GM12891 (cell line): ENCODE measurements at regions not wholly inside any gene's neighbourhood (a gene's known extent, or its start where the extent isn't known, plus 50 kb on each side); places are given as distances from the start of the nearest gene placed in this dataset.

Experiments used
- PAX5 ChIP-seq: IDR thresholded peaks from 2 replicates; pipeline ENCODE4 v1.6.1; 2011; ENCODE audit warnings: low read length, moderate library complexity, mild to moderate bottlenecking; ENCODE audit not compliant: insufficient read depth, severe bottlenecking
- POLR2A ChIP-seq: IDR thresholded peaks from 2 replicates; pipeline ENCODE4 v1.6.1; 2011; ENCODE audit warnings: low read depth, low read length, control low read depth
- POLR2AphosphoS5 ChIP-seq: IDR thresholded peaks from 2 replicates; pipeline ENCODE4 v1.6.1; 2011; ENCODE audit warnings: low read depth, low read length, control low read depth
- TAF1 ChIP-seq: IDR thresholded peaks from 2 replicates; pipeline ENCODE4 v1.6.1; 2011; ENCODE audit warnings: low read depth, low read length, control low read depth

DNA sequence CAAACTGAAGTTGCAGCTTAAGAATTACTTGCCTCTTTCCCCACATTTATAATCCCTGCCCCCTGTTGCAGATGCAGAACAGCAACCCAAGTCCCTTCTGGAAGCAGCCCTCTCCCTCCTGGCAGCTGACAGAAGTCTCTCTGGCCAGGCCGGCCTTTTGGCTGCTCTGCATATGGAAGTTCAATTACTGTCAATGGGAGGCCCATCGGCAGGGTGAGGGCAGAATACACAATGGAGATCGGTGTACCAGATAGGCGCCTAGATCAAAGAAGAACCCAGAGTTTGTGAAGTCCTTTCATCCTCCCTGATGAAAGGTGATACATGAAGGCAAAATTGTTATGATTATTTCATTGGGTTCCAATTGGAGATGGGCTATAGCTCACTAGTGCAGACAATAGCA, 327.9 kb upstream of the CTNNB1 start:
- TF ChIP-seq POLR2AphosphoS5 (no peak), POLR2A (no peak), TAF1 (no peak), PAX5 (no peak)
